ENCODE measurements at regions not wholly inside any gene's neighbourhood (a gene's known extent, or its start where the extent isn't known, plus 50 kb on each side); places are given as distances from the start of the nearest gene placed in this dataset.

DNA sequence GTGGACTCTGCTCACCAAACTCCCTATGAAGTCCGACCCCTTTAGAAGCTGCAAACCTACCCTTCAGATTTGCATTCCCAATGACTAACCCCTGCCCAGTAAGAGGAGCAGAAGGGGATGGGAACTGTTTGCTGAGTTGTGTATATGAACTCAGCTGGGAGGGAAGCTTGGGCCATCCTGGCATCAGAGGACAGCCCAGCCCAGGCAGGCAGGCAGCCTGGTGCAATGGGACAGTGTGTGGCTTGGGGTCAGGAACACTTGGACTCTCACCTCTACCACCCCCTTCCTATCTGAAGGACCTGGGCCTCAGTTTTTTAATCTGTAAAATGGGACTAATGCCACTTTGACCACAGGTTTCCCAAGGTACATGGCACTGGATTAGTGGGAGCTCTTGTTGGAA is 147.4 kb upstream of the GPR26 start:
- H3K4me3 ChIP-seq (ENCODE audit: low read depth, low read length): no peak overlapping the region
- TF ChIP-seq, protein P1, sequence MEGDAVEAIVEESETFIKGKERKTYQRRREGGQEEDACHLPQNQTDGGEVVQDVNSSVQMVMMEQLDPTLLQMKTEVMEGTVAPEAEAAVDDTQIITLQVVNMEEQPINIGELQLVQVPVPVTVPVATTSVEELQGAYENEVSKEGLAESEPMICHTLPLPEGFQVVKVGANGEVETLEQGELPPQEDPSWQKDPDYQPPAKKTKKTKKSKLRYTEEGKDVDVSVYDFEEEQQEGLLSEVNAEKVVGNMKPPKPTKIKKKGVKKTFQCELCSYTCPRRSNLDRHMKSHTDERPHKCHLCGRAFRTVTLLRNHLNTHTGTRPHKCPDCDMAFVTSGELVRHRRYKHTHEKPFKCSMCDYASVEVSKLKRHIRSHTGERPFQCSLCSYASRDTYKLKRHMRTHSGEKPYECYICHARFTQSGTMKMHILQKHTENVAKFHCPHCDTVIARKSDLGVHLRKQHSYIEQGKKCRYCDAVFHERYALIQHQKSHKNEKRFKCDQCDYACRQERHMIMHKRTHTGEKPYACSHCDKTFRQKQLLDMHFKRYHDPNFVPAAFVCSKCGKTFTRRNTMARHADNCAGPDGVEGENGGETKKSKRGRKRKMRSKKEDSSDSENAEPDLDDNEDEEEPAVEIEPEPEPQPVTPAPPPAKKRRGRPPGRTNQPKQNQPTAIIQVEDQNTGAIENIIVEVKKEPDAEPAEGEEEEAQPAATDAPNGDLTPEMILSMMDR (IDR thresholded peaks at IDR 0.05; ENCODE audit: insufficient read depth, low read depth, low read length): no peak
- DNase-seq (ENCODE audit: low read depth): no peak

DNA sequence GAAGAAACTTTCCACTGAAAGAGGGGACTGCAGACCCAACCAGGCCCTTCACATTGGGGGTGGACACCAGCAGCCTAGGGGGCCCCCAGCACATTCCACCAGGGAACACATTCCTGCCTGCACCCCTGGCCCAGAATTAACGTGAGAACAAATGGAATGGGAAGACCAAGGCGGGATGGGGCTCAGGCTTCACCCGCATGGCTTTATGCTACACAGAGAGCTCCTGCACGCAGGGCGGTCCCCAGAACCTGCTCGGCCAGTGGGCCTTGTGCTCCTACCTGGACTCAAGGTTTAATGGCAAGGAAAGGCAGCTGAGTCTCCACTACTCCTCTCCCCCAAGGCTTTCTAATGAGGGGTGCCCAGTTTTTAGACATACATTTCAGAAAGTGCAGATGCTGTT is 146.3 kb upstream of the GPR26 start:
- DNase-seq (ENCODE audit: low read depth): no peak
- H3K4me3 ChIP-seq (ENCODE audit: low read depth, low read length): no peak overlapping the region
- TF ChIP-seq, protein P1 (IDR thresholded peaks at IDR 0.05; ENCODE audit: insufficient read depth, low read depth, low read length): no peak

DNA sequence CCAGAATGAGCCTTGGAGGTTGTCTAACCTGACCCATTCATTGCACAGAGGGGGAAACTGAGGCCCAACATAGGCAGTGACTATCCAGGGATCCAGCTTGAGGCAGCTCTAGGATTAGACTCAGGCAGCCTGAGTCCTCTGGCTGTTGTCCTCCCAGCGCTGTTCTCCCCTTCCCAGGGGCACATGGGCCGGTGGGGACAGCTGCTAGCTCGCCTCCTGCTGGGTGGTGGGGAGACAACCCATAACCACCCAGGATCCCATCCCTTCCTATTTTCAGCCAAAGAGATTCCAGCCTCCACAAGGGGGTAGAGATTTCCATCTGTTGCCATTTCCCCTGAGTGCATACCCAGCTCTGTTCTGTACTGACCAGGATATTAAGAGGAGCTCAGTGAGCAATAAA is 145.1 kb upstream of the GPR26 start:
- TF ChIP-seq, protein P1 (IDR thresholded peaks at IDR 0.05; ENCODE audit: insufficient read depth, low read depth, low read length): no peak
- H3K4me3 ChIP-seq (ENCODE audit: low read depth, low read length): no peak overlapping the region
- DNase-seq (ENCODE audit: low read depth): no peak

DNA sequence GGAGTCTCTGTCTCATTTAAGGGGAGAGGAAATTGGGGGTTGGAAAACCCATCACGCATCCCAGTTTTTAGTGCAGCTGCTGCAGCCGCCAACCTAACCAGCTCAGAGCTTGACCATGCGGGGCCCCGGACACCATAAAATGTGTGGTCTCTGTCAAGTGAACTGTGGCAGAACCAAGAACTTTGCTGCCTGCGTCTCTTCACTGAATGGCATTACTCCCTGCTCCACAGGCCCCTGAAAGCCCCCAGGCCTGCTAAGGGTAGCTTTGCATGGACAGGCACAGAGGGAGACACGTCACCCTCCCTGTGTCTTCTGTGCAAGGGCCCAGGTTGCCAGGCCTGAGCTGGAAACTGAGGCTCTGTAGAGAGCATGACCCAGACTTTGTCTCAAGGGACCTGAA is 144.6 kb upstream of the GPR26 start:
- no peak for DNase-seq (ENCODE audit: low read depth)
- TF ChIP-seq, protein P1 (IDR thresholded peaks at IDR 0.05; ENCODE audit: insufficient read depth, low read depth, low read length): no peak

DNA sequence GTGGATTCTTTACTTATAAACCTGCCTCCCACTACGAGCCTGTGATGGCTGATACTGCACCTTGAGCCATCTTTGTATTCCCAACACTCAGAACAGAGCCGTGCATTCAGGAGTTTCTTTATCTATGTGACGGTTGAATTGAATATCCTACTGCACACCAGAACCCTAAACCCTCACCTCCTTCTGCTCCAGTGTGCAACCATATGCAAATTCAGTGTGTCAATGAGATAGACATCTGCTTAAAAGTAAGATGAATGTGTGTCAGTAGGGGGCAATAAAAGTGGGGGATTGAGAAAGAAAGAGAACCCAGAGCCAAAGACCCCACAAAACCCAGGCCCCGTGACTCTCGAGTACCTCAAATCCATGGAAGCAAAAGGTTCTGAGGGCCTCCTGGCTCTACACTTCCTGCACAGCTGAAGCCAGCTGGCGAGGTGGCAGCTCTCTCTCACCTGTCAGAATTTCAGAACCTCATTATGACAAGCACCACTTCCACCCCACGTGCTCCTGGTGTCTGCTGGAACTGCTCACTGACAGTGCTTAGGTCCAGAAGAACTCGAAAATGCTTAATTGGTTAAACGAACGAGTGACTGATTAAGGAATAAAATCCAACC is 143.3 kb upstream of the GPR26 start:
- DNase-seq (ENCODE audit: low read depth): no peak

More for the DNA sequence above, 144.6 kb upstream of the GPR26 start:
- no peak overlapping the region for H3K4me3 ChIP-seq (ENCODE audit: low read depth, low read length)

DNA sequence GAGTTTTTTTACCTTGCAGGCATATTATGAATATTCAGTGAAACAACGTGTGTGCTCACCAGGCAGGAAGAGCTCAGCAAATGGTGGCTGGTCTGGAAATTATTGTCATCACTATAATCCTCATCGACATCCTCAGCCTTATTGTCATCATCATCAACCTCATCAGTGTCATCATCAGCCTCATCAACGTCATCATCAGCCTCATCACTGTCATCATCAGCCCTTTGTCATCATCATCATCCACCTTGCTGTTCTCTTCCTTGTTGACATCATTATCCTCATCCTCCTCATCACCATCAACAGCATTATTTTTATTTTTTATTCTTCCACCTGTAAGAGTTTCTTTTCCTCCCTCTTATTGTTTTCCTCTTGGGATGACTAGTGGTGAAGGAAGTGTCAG is 142.3 kb upstream of the GPR26 start:
- TF ChIP-seq, protein P1 (IDR thresholded peaks at IDR 0.05; ENCODE audit: insufficient read depth, low read depth, low read length): no peak
- no peak for DNase-seq (ENCODE audit: low read depth)
- H3K4me3 ChIP-seq (ENCODE audit: low read depth, low read length): no peak overlapping the region

More for the DNA sequence above, 143.3 kb upstream of the GPR26 start:
- H3K4me3 ChIP-seq (ENCODE audit: low read depth, low read length): no peak overlapping the region
- TF ChIP-seq, protein P1 (IDR thresholded peaks at IDR 0.05; ENCODE audit: insufficient read depth, low read depth, low read length): no peak

All from fibroblast of villous mesenchyme (primary cell).